ENCODE measurements at regions not wholly inside any gene's neighbourhood (a gene's known extent, or its start where the extent isn't known, plus 50 kb on each side); places are given as distances from the start of the nearest gene placed in this dataset.

DNA sequence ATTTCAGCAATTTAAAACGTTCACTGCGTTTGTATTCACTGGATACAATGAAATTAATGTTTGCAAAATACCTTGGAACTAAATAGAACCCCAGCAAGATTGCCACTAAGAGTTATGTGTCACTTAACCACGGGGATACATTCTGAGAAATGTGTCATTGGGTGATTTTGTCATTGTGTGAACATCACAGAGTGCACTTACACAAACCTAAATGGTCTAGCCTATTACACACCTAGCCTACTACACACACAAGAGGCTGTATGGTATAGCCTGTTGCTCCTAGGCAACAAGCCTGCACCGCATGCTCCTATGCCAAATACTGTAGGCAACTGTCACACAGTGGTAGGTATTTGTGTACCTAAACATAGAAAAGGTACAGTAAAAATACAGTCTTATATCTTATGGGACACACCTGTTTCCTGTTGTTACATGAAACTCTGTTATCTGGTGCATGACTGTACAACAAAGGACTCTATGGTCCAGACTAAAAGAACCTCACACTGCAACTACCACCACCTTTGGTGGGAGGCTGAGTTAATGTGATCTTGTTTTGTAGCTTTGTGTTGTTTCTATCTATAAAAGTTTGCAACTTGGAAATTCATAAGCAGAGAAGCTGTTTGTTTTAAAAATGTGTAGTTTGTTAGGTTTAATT is 92.2 kb upstream of the NTRK3 start:
- TF ChIP-seq, protein P1, sequence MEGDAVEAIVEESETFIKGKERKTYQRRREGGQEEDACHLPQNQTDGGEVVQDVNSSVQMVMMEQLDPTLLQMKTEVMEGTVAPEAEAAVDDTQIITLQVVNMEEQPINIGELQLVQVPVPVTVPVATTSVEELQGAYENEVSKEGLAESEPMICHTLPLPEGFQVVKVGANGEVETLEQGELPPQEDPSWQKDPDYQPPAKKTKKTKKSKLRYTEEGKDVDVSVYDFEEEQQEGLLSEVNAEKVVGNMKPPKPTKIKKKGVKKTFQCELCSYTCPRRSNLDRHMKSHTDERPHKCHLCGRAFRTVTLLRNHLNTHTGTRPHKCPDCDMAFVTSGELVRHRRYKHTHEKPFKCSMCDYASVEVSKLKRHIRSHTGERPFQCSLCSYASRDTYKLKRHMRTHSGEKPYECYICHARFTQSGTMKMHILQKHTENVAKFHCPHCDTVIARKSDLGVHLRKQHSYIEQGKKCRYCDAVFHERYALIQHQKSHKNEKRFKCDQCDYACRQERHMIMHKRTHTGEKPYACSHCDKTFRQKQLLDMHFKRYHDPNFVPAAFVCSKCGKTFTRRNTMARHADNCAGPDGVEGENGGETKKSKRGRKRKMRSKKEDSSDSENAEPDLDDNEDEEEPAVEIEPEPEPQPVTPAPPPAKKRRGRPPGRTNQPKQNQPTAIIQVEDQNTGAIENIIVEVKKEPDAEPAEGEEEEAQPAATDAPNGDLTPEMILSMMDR (conservative IDR thresholded peaks at IDR 0.05), result no peak
- DNase-seq (ENCODE audit: low read depth, low spot score), result no peak
- H3K4me1 Mint-ChIP-seq, result no peaks in the 10 kb centered on the region
- peaks cover 4% of the 10 kb centered on the region for H3K36me3 Mint-ChIP-seq (ENCODE audit: low read depth)
- peaks cover 45% of the 10 kb centered on the region for H3K27me3 Mint-ChIP-seq (ENCODE audit: low read depth)
- peaks cover 11% of the 10 kb centered on the region for H3K9me3 Mint-ChIP-seq
- no peak overlapping the region for H3K27ac Mint-ChIP-seq (ENCODE audit: unreplicated experiment)
- no peak overlapping the region for H3K4me3 Mint-ChIP-seq

DNA sequence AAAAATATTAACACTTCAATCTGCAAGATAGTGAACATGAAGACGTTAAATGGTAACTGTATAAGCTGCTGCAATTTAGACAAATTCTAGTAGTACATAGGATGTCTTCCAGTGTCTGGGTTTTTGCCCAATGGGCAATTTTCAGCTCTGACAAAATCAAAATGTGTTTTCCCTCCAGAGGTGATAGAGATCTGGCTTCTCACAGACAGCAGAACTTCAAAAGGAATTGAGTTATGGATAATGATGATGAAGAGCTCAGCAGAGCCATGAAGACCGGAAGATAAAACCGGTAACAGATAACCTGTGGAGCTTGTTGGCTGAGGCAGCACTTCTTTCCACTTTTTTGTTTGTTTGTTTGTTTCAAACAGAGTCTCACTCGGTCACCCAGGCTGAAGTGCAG is 89.4 kb upstream of the NTRK3 start:
- TF ChIP-seq, protein P1 (conservative IDR thresholded peaks at IDR 0.05), result no peak
- H3K9me3 Mint-ChIP-seq, result no peaks in the 10 kb centered on the region
- H3K4me3 Mint-ChIP-seq, result no peak overlapping the region
- no peaks in the 10 kb centered on the region for H3K4me1 Mint-ChIP-seq
- no peaks in the 10 kb centered on the region for H3K36me3 Mint-ChIP-seq (ENCODE audit: low read depth)
- DNase-seq (ENCODE audit: low read depth, low spot score), result no peak
- H3K27ac Mint-ChIP-seq (ENCODE audit: unreplicated experiment), result no peak overlapping the region
- peaks cover 41% of the 10 kb centered on the region for H3K27me3 Mint-ChIP-seq (ENCODE audit: low read depth)

DNA sequence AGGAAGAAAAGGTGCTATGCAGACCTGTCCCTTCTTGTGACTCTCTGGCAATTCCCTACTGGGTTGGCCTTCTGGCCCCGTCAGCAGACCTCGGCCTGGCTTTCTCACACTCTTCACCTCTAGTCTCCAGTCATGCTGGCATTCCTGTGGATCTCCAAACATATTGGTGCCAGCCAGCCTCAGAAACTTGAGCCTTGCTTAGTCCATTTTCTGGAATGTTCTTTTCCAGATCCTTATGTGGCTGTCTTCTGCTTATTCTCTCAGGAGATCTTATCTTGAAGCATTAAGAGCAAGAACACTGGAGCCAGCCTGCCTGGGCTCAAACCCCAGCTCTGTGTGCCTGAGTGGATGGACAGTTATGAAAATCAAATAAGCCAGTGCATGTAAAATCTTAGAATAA is 88.2 kb upstream of the NTRK3 start:
- Mint-ChIP-seq H3K4me1 (no peaks in the 10 kb centered on the region), H3K9me3 (no peaks in the 10 kb centered on the region), H3K27me3 (ENCODE audit: low read depth) (peaks cover 36% of the 10 kb centered on the region), H3K27ac (ENCODE audit: unreplicated experiment) (no peak overlapping the region), H3K4me3 (no peak overlapping the region), H3K36me3 (ENCODE audit: low read depth) (no peaks in the 10 kb centered on the region)
- DNase-seq (ENCODE audit: low read depth, low spot score), result no peak
- TF ChIP-seq, protein P1 (conservative IDR thresholded peaks at IDR 0.05), result no peak

DNA sequence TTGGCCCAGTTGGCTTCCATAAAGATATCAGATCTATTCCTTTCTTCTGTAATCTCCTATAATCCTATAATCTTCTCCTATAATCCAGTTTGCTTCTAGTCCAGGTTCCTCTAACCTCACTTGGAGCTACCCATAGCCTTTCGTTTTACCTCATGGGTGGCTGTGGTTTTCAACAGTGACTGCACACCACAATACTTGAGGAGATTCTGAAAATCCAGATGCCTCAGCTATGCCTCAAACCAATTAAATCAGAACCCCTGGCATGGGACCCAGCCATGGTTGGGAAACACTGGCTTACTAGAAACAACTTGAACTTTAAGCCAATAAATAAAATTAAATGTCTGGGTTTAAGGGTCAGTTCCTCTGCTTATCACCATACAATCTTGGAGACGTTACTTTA is 86.1 kb upstream of the NTRK3 start:
- DNase-seq (ENCODE audit: low read depth, low spot score), result no peak
- Mint-ChIP-seq H3K27me3 (ENCODE audit: low read depth) (peaks cover 28% of the 10 kb centered on the region), H3K4me1 (no peaks in the 10 kb centered on the region), H3K27ac (ENCODE audit: unreplicated experiment) (no peak overlapping the region), H3K9me3 (no peaks in the 10 kb centered on the region), H3K4me3 (no peak overlapping the region), H3K36me3 (ENCODE audit: low read depth) (no peaks in the 10 kb centered on the region)
- TF ChIP-seq, protein P1 (conservative IDR thresholded peaks at IDR 0.05), result no peak

GRCh38 chr15:88341653-88342052 is 85.1 kb upstream of the NTRK3 start:
- TF ChIP-seq, protein P1 (conservative IDR thresholded peaks at IDR 0.05), result no peak
- no peak for DNase-seq (ENCODE audit: low read depth, low spot score)
- Mint-ChIP-seq H3K27ac (ENCODE audit: unreplicated experiment) (no peak overlapping the region), H3K9me3 (no peaks in the 10 kb centered on the region), H3K4me1 (no peaks in the 10 kb centered on the region), H3K4me3 (no peak overlapping the region), H3K27me3 (ENCODE audit: low read depth) (peaks cover 24% of the 10 kb centered on the region), H3K36me3 (ENCODE audit: low read depth) (no peaks in the 10 kb centered on the region)

All from neural crest cell (in vitro differentiated cells).